Activated CD4-positive, alpha-beta T cell treated with anti-CD3 and anti-CD28 coated beads, Interleukin-2, amount 50 U/mL, for 16 hours (primary cell): ENCODE measurements at regions not wholly inside any gene's neighbourhood (a gene's known extent, or its start where the extent isn't known, plus 50 kb on each side); places are given as distances from the start of the nearest gene placed in this dataset.
"Not testable (repeated sequence)": the region's sequence is repeated elsewhere in the genome, so short reads cannot be mapped to it uniquely, and the experiment has no call there.

Source experiments
- DNase-seq: peaks from one replicate; pipeline ENCODE4 v3.0.0-alpha.2; 2020

DNA sequence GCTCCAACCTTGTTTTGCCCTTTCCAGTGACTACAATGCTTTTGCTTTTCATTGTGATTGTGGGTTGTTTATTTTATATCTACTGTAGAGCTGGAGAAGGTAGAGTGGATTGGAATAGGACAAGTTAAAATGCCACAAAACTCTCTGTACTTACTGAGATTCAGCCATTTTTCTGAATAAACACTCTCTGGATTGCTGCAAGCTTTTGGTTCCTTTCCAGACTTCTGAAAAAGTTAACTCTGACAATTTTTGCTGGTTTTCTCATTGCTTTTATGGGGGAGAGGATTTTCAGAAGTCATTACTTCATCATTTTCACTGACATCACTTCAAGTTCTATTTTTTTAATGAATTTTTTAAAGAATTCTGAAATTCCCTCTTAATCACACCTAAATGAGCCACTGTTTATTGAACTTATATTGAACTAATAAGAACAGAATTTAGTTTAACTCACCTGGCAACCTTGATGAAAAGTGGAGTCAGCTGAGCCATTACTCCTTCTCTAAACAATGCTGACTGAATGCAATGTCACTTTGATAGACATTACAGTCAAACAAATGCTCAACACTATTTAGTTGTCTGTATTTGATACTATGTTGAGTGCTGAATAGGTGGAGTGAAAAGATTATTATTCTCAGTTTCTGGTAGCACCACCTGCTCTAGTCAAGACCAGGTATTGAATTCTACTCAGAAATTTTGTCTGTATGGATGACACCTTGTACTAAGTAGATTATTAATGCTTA, 303.5 kb downstream of the DLEU7 start:
- DNase-seq, result no peak

DNA sequence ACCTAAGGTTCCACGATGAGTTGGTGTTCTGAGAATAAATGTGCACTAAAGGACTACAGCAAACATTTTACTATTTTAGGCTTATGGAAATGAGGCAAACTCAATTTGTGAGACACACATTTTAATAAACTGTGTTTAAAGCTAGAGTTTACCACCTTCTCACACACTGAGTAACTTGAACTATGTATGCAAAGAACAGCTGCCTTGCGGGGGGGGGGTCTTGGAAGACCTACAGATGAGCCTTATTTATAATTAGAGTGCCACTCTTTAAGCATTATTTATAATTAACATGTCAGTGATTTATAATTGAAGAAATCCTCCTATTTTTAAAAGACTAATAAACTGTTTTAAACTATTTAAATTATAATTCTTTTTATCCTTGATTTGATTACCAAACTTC, 300.4 kb downstream of the DLEU7 start:
- DNase-seq, result no peak

DNA sequence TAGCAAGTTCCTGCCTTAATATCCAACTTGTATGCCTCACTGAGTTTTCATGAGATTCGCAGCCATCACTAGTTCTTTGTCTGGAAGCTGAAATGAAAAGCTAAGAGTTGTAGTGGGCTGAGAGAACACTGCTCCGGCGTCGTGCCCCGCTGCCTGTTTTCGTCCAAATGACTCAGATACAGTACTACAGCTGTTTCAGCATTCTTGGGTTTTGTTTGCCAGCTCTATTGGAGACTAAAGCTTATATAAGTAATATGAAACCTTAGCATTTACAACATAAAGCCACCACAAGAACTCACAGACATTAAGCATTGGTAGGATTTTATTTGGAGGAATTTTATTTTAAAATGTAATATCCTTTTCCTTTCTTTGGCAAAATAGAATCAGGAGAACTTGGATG, 299.7 kb downstream of the DLEU7 start:
- no peak for DNase-seq

DNA sequence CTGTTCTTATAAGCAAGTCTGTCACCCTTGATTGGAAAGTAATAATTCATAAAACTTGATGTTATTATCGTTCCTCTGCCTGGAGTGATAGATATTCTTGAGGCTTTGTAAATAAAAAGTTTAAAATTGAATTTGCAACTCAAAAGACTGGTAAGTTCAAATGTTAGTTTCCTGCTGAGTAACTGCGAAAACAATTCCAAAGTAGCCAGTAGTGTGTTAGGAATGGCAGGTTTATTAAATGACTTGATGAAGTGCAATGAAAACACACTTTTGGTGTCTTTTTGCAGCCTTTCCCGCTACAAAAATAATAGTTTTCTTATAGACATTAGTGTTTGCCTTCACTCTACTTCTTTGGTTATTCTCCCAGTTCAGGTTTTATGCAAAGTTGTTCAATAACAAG, 299.3 kb downstream of the DLEU7 start:
- no peak for DNase-seq

DNA sequence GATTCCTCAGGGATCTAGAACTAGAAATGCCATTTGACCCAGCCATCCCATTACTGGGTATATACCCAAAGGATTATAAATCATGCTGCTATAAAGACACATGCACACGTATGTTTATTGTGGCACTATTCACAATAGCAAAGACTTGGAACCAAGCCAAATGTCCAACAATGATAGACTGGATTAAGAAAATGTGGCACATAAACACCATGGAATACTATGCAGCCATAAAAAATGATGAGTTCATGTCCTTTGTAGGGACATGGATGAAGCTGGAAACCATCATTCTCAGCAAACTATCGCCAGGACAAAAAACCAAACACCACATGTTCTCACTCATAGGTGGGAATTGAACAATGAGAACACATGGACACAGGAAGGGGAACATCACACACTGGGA, 296.3 kb downstream of the DLEU7 start:
- DNase-seq, result not testable (repeated sequence)

DNA sequence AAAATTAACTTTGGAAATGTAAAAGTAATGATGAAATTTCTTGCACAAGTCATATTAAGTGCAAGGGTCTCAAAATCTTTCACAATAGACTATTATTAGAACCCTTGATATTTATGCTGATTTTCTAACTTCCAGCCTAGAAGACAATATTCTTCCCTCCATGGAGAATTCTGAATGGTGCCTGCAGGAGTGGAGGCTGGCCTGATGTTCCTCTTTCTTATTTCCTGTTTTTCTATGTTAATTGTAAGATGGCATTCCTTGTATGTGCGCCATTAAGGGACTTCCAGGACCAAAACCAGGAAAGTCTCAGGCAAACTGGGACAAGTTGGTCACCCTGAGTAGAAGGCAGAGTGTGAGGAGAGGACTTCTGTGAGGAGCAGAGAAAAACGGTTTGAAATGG, 294.9 kb downstream of the DLEU7 start:
- DNase-seq, result no peak

DNA sequence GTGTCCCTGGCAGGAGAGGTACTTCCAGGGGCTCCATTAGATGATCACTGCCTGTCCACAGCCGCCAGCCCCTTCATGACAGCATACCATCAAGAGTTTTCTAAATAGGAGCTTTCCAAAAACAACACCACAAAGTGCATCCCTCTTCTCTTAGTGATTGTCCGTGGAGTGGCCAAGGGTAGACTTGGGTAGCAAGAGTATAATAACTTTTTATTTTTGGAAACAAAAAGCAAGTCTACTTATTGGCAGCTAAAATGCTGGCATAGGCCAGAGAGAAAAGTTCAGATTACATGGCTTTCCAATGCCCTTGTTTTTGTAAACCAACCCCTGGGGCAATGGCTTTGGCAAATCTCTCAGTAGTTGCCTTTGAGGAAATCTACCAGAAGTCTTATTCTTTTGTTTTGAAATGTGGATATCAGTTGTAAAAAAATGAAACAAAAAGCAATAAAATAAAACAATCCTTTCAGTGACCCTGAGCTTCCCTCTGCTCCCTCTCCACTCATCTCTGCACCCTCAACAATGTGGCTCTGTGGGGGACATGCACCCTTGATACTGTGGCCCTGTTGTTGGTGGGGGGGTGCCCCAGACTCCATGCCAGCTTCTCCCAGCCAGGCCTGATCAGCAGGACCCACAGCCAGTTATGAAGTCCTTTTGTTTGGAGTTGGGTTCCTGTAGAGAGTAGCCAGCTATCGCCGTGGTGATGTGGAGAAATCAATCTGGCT, 294.1 kb downstream of the DLEU7 start:
- DNase-seq, result no peak

DNA sequence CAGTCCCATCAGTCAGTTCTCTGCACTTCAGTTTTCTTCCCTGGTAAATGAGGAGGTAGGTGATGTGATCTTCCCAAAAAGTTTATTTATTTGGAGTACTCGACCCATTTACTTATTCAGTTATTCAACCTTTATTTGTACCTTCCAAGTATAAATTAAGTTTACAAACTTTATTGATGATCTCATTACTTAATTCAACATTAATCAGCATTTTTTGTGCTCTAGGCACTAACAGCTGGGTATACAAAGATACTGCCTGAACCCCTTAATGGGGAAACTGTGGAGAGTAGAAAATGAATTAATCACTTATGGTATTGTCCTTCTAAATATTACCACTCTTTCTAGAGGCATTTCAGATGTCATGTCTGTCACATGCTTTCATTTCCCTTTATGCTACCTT, 293.3 kb downstream of the DLEU7 start:
- no peak for DNase-seq

DNA sequence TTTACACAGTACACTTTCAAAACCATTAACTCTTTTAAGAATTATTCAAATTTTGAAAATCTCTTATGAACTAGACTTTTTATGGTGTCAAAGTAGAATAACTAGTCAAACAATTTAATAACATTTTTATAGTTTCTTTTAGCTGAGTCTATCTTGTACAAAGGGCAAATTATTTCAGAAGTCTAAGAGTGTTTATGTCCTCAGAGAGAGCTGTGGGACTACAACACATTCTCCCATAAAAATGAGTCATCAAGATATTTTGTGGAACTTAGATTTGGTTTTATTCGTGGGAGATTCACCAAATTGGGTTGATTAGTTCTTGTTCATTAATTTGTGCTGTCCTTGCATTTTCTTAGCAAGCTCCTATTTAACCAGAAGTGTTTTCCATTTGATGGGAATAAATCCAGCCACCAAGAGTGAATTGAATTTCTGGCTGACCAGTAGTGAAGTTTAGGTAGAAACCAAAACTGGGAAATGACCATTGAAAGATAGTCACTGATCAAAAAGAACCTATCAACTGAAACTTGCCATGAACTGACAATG, 291.0 kb downstream of the DLEU7 start:
- no peak for DNase-seq

DNA sequence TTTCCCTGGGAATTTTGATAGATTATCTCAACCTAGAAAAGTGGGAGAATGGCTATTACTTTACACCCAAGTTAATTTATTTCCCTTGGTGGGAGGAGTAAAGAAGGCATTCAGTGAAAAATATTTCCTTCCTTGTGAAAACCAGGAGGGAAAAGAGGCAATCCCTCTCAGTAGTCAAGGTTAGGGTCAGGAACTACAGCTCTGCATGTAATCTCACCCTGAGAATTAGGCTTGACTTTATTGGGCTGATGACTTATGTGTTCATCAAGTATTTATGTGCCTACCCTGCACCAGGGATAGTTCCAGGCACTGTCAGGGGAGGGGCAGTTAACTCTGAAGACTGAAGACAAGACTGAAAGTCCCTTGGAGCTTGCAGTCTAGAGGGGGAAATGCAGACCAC, 281.8 kb downstream of the DLEU7 start:
- DNase-seq, result no peak

DNA sequence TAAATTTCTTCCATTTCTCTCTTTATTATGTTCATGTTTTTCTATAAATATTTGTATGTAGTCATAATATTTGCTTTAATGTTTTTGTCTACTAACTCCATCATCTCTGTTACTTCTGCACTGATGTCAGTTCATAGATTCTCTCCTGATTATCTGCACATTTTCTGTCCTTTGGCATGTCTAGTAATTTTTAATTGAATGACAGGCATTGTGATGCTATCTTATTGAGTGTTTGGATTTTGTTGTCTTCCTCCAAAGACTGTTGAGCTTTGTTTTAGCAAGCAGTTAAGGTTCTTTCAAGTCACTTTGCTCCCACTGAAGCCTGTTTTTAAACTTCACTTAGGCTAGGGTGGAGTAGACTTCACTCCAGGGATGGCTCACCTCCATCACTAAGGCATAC, 276.8 kb downstream of the DLEU7 start:
- DNase-seq, result no peak

DNA sequence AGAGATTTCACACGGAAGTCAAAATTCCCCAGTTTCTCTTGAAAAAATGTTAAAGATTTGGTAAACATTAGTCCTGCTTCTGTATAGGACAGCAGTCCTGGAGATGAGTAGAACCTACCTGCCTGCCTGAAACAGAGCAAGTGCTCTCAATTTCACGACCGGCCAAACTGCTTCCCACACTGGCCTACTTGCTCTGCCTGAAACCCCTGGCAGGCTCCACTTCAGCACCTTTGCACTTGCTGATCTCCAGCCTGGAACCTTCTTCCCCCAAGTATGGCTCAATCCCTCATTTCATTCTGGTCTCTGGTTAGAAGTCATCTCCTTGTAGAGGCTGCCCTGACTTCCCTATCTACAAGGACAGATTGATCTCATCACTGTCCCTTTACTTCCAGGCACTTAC, 271.4 kb downstream of the DLEU7 start:
- DNase-seq, result no peak

DNA sequence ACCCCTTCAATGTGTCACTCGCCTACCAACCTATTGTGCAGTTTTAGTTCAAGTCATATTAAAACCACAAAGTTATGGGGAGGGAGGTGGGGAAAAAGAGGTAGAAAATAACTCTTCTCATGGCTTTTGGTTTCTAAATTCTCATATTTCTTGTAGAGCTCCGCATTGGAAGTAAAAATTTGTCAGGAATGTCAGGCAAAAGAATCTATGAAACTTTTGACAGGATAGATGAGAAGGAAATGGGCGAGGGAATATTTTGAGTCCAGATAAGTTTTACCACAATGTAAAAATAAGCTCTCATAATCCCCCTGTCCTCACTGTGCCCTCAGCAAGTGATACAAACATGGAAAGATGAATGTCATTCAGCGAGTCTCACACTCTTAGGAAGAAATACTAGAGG, 270.4 kb downstream of the DLEU7 start:
- no peak for DNase-seq

DNA sequence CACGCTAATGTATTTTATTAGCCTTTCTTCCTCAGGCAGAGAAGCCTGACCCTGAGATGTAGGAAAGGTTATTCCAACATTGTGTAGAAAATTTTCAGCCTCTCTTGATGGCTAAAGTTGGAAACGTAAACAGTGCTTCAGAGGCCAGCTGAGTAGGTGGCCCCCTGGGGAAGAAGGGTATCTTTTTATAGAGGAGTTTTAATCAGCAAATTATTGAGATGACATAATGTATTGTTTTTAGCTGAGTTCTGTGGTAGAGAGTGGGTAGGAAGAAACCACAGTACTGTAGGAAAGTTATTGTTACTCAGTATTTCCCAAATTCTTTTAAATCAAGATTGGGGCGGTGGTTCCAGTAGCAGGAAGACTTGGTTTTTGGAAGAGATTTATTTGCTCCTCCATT, 268.8 kb downstream of the DLEU7 start:
- DNase-seq, result no peak

DNA sequence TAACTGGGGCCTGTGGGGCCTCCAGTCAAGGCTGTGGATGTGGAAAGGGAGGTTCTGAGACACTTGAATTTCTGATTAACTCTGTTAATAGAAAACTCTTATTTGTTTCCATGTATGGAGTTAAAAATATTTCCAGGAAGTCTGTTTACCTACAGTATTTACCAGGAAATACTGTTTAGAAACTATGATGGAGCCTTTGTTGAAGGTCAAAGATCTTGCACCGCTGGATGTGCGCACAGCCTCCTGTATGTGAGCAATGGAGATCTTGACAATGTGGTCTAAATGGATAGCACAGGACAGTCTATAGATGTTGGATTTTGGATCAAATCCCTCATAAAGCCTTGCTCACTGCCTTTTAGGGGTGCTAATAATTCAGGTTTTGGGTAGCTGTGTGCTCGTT, 268.4 kb downstream of the DLEU7 start:
- DNase-seq, result no peak

DNA sequence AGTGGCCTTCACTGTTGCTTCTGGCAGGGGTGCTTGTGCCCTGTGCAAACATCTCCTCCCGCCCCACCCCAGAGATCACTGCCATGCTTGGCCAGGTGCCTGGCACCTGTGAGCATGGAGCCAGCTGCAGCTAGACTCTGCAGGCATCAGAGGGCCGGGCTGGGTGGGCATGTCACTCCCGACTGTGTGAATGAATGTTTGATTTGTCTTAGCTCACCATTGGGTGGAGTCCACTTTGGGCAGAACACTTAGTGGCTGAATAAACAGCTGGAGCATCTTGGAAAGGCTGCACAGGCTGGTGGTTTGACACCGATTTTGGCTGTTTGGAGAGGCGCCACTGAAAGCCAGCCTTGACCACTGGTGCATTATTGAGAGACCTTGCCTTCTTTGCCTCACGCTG, 267.3 kb downstream of the DLEU7 start:
- DNase-seq, result no peak

DNA sequence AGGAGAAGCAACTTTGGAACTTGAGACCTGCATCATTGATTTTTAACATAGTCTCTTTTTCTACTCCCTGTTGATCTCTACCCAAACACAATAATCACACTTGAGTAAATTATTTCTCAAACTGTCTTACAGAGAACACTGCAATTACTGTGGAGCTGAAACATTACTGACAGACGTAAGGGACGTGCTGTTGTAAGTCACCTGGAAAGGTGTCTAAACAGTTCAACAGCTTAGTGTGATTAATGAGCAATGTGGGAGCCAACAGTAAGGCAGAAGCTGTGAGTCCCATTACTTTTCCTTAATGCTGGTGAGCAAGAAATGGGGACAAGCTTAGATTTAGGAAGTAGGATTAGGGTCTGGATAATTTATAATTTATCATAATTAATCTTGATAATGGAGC, 265.7 kb downstream of the DLEU7 start:
- no peak for DNase-seq

DNA sequence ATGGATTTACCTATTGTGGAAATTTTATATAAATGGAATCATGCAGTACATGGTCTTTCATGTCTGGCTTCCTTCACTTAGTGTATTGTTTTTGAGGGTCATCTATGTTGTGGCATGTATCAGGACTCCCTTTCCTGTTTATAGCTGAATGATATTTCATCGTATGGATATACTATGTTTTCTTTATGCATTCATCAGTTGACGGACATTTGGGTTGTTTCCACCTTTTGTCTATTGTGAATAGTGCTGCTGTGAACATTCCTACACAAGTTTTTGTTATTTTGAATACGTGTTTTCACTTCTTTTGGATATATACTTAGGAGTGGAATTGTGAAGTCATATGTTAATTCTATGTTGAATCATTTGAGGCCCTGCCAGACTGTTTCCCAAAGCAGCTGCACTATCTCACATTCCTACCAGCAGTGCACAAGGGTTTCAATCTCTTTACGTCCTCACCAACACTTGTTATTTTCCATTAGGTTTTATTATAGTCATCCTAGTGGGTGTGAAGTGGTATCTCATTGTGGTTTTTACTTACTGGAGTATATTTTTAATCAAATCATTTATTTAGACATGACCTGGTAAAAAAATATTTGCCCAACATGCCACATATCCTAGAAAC, 262.7 kb downstream of the DLEU7 start:
- DNase-seq, result no peak

DNA sequence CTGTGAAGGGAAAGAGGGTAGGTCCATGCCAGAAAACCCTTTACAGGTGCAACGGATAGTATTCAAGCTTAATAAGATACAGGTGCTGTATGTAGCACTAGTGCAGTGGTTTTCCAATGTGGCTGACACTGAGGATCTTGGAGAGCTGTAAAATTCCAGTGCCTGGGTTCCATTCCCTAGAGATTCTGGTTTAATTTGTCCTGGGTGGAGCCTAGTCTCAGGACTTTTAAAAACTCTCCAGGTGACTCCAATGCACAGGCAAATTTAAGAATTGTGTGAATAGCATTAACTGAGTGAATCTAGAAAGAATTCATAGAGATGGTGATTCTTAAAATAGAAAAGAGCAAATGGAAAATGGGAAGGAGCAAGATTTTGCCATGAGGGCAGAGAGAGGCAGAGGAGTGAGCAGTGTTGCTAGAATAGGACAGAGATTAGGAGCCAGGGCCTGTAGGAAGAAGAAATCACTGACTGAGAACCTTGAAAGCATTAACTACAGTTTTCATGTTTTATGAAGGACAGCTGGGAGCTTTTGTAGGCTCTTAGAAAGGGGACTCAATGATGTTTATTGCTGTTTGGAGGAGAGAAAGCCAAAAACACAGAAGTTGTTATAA, 261.8 kb downstream of the DLEU7 start:
- DNase-seq, result no peak

DNA sequence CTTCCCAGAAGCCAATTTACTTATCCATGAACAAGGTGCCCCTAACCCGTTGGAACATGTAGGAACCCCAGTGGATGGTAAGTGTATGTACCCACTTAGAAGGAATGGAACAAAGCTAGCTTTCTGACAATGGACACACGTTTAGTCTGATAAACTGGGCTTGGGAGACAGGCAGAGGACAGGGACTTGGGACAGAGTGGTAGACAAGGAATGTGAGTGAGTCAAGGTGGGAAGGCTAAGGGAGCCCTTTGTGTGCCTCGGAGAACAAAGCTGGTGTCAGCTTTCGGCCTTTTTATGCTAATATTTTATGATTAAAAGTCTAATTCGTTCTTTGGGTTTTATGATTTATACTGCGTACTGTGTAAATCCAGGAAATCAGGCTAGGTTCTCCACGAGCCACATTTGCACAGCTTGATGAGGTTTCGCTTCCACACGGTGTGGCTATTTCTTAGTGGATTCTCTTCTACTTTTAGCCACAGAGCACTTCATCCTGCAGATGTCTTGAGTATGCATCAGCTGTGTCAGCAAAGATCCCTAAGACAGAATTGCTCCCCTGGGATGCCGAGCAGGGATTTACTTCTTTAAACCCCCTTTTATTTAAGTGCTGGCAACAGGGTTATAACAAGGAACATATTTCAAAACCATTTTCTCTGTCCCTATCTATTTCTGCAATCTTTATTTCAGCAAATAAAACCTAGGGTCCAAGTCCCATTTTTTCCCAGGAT, 258.5 kb downstream of the DLEU7 start:
- no peak for DNase-seq

DNA sequence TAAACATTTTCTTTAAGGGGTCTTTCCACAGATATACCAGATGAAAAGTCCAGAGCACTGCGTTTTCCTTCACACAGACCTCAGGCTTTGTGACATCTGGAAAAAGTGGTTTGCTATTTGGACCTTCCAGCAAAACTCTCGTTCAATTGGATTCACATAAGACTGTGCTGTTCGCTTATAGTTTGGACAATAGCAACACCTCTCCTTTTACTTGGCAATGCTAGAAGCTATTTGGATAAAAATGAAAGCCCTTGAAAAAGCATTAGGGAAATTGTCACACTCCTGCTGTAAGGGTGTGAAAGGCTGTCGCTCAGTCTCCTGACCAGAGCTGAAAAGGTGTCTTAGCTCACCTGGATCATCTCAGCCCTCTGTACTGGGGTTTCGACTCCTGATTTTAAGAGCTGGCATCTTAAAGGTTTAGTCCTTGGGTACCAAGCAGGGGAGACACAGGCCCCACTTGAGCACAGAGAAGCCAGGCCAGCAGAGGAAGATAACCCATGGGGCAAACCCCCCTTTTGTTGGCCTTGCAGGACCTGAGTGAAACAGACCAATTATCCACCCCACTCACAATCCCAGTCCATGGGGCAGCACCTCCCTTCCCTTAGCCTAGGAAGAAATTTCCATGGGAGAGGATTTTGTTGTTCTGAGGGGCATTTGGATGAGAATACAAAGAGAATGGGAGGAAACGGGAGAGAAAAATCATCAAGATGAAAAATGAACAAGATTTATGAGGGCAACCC, 257.6 kb downstream of the DLEU7 start:
- DNase-seq, result no peak

DNA sequence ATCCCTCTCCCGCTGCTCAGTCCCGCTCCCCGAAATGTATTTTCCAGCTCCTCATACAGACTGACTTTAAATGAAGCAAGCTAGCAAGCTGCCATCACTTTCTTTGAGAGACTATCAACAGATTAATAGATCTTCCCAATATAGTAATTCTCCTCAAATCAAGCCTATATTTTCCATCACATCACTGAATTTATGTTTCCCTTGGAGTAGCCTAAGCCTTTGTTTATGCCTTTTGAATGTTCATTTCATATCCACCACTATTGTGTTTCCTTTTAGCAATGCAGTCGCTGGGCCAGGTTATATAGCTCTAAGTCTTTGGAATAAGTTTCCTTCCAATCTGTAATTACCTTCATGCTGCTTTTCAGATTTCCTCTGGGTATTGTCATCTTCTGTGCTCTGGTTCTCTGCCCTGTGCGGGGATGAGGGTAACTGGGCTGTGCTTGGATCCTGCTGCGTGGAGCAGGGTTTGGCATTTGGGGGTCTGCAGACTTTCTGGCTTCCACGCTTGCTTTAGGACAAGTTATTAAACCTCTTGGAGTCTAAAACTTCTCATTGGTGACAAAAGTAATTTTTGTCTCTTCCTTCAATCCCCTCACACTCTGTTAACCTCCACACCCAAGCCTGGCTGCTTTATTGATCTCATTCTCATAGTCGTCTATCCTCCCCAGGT, 256.9 kb downstream of the DLEU7 start:
- DNase-seq, result no peak
